Hepatocyte (in vitro differentiated cells): ENCODE measurements at regions not wholly inside any gene's neighbourhood (a gene's known extent, or its start where the extent isn't known, plus 50 kb on each side); places are given as distances from the start of the nearest gene placed in this dataset.

Experiments
- CTCF ChIP-seq: fragments of 200-600 bp; sonication (generic); IDR thresholded peaks from 2 replicates; pipeline ENCODE4 v1.5.1; 2016; ENCODE audit warnings: antibody characterized with exemption, mild to moderate bottlenecking; ENCODE audit not compliant: poor library complexity
- EZH2 ChIP-seq: fragments of 200-600 bp; sonication (generic); IDR thresholded peaks from 2 replicates; pipeline ENCODE4 v1.6.1; 2016; ENCODE audit warnings: antibody characterized with exemption, mild to moderate bottlenecking, borderline replicate concordance

GRCh38 chr22:48670731-48671130 is 1156.9 kb downstream of the BRD1 start:
- TF ChIP-seq CTCF (no peak), EZH2 (no peak)
